ENCODE measurements at regions not wholly inside any gene's neighbourhood (a gene's known extent, or its start where the extent isn't known, plus 50 kb on each side); places are given as distances from the start of the nearest gene placed in this dataset.

DNA sequence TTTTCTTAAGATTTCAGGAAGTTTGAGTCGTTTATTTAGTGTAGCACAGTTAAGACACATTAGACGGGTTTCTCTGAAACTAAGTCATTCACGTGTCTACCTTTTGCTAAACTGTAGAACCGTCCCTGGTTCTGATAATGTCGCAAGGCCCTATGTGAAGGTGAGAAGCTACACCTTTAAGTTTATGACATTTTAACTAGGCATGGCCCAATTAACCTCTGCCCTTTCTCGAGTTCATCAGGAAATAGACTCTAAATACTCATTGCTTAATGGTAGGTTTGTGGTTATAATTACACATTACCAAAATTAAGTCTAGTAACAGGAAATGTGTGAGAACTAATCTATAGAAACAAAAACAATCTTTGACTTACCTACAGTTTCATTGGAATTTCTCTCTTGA is 126.6 kb upstream of the FZD8 start:
- TF ChIP-seq, protein P1, sequence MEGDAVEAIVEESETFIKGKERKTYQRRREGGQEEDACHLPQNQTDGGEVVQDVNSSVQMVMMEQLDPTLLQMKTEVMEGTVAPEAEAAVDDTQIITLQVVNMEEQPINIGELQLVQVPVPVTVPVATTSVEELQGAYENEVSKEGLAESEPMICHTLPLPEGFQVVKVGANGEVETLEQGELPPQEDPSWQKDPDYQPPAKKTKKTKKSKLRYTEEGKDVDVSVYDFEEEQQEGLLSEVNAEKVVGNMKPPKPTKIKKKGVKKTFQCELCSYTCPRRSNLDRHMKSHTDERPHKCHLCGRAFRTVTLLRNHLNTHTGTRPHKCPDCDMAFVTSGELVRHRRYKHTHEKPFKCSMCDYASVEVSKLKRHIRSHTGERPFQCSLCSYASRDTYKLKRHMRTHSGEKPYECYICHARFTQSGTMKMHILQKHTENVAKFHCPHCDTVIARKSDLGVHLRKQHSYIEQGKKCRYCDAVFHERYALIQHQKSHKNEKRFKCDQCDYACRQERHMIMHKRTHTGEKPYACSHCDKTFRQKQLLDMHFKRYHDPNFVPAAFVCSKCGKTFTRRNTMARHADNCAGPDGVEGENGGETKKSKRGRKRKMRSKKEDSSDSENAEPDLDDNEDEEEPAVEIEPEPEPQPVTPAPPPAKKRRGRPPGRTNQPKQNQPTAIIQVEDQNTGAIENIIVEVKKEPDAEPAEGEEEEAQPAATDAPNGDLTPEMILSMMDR (IDR thresholded peaks at IDR 0.05), result no peak
- TF ChIP-seq POLR2A (IDR thresholded peaks at IDR 0.05), result no peak

Measured in Peyer's patch (tissue), 4 donors.